Activated B cell treated with CpG ODN at 0.5 μM for 24 hours (primary cell): ENCODE measurements at regions not wholly inside any gene's neighbourhood (a gene's known extent, or its start where the extent isn't known, plus 50 kb on each side); places are given as distances from the start of the nearest gene placed in this dataset.

Experiments used
- ATAC-seq: fragments of 200-7000 bp; cut with Tn5 transposase; one replicate; pipeline ENCODE4 v1.10.0; 2021; ENCODE audit warnings: low read depth, mild to moderate bottlenecking, moderate library complexity
- CTCF ChIA-PET: fragments of 350-600 bp; sonication (Branson Sonifier 250); formaldehyde crosslinking; loops from one replicate; lab custom pipeline; 2021; ENCODE audit warnings: antibody characterized with exemption; lab: Charles Lee
- POLR2A ChIA-PET: fragments of 350-600 bp; sonication (Branson Sonifier 250); formaldehyde crosslinking; loops from one replicate; lab custom pipeline; 2021; ENCODE audit warnings: antibody characterized with exemption; lab: Charles Lee
- DNase-seq: peaks from one replicate; pipeline ENCODE4 v3.0.0; 2022
- H3K27ac Mint-ChIP-seq: one replicate; pipeline ENCODE4 v1.8.0; 2020; ENCODE audit warnings: mixed read lengths
- H3K27me3 Mint-ChIP-seq: one replicate; pipeline ENCODE4 v1.8.0; 2021; ENCODE audit warnings: mixed read lengths
- H3K36me3 Mint-ChIP-seq: one replicate; pipeline ENCODE4 v1.8.0; 2021; ENCODE audit warnings: low read depth, mixed read lengths
- H3K4me1 Mint-ChIP-seq: one replicate; pipeline ENCODE4 v1.8.0; 2021; ENCODE audit warnings: mixed read lengths
- H3K4me3 Mint-ChIP-seq: one replicate; pipeline ENCODE4 v1.8.0; 2020; ENCODE audit warnings: mild to moderate bottlenecking, mixed read lengths
- H3K9me3 Mint-ChIP-seq: one replicate; pipeline ENCODE4 v1.8.0; 2020; ENCODE audit warnings: mixed read lengths
- CTCF ChIP-seq: fragments of 200-600 bp; IDR thresholded peaks from one replicate; pipeline ENCODE4 v1.8.0; 2022; ENCODE audit warnings: antibody characterized with exemption, mild to moderate bottlenecking
- intact Hi-C: fragments of 100-400 bp; cut with micrococcal nuclease; formaldehyde crosslinking; loops from one replicate; pipeline ENCODE4 v1.15.1; 2024

- Mint-ChIP-seq H3K4me1 (no peaks in the 10 kb centered on the region), H3K27ac (no peak overlapping the region)
- TF ChIP-seq CTCF, result no peak
These were observed 357.5 kb upstream of the SFSWAP start for GRCh38 chr12:131353376-131353775.

GRCh38 chr12:131353826-131354225 is 357.1 kb upstream of the SFSWAP start:
- H3K9me3 Mint-ChIP-seq, result peaks cover 4% of the 10 kb centered on the region
- ATAC-seq (no peak), DNase-seq (no peak)
- no peak for TF ChIP-seq CTCF
- POLR2A ChIA-PET, result no interaction called here
- H3K27ac Mint-ChIP-seq, result no peak overlapping the region
- CTCF ChIA-PET, result no interaction called here
- H3K4me3 Mint-ChIP-seq, result no peak overlapping the region
- no peaks in the 10 kb centered on the region for H3K36me3 Mint-ChIP-seq
- H3K27me3 Mint-ChIP-seq, result peaks cover 29% of the 10 kb centered on the region
- no peaks in the 10 kb centered on the region for H3K4me1 Mint-ChIP-seq
- intact Hi-C loops, result no loop called here

More at GRCh38 chr12:131353376-131353775, 357.5 kb upstream of the SFSWAP start:
- no peak for ATAC-seq
- intact Hi-C loops, result no loop called here
- no peak for DNase-seq
- Mint-ChIP-seq H3K36me3 (no peaks in the 10 kb centered on the region), H3K9me3 (peaks cover 4% of the 10 kb centered on the region), H3K4me3 (no peak overlapping the region), H3K27me3 (peaks cover 29% of the 10 kb centered on the region)
- POLR2A ChIA-PET, result no interaction called here
- CTCF ChIA-PET, result no interaction called here

GRCh38 chr12:131355361-131356245 is 355.3 kb upstream of the SFSWAP start:
- ATAC-seq (no peak), DNase-seq (no peak)
- POLR2A ChIA-PET, result no interaction called here
- CTCF ChIA-PET, result no interaction called here
- intact Hi-C loops, result no loop called here
- H3K36me3 Mint-ChIP-seq, result no peaks in the 10 kb centered on the region
- peaks cover 27% of the 10 kb centered on the region for H3K27me3 Mint-ChIP-seq
- H3K4me3 Mint-ChIP-seq, result no peak overlapping the region
- no peaks in the 10 kb centered on the region for H3K4me1 Mint-ChIP-seq
- H3K27ac Mint-ChIP-seq, result no peak overlapping the region
- TF ChIP-seq CTCF, result no peak
- peaks cover 4% of the 10 kb centered on the region for H3K9me3 Mint-ChIP-seq

GRCh38 chr12:131356485-131357184 is 354.3 kb upstream of the SFSWAP start:
- DNase-seq (no peak), ATAC-seq (no peak)
- intact Hi-C loops, result no loop called here
- H3K27ac Mint-ChIP-seq, result no peak overlapping the region
- H3K9me3 Mint-ChIP-seq, result peaks cover 2% of the 10 kb centered on the region
- ChIA-PET CTCF (no interaction called here), POLR2A (no interaction called here)
- peaks cover 25% of the 10 kb centered on the region for H3K27me3 Mint-ChIP-seq
- no peak for TF ChIP-seq CTCF
- H3K4me1 Mint-ChIP-seq, result no peaks in the 10 kb centered on the region
- H3K4me3 Mint-ChIP-seq, result no peak overlapping the region
- no peaks in the 10 kb centered on the region for H3K36me3 Mint-ChIP-seq

- H3K4me3 Mint-ChIP-seq, result no peak overlapping the region
- ChIA-PET CTCF (no interaction called here), POLR2A (no interaction called here)
- H3K27me3 Mint-ChIP-seq, result peaks cover 24% of the 10 kb centered on the region
- H3K4me1 Mint-ChIP-seq, result no peaks in the 10 kb centered on the region
- ATAC-seq, result no peak
- intact Hi-C loops, result no loop called here
- no peak overlapping the region for H3K27ac Mint-ChIP-seq
- H3K36me3 Mint-ChIP-seq, result no peaks in the 10 kb centered on the region
- H3K9me3 Mint-ChIP-seq, result no peaks in the 10 kb centered on the region
- TF ChIP-seq CTCF, result no peak
- no peak for DNase-seq
These were observed 353.6 kb upstream of the SFSWAP start for GRCh38 chr12:131357185-131357747.
